ENCODE measurements at regions not wholly inside any gene's neighbourhood (a gene's known extent, or its start where the extent isn't known, plus 50 kb on each side); places are given as distances from the start of the nearest gene placed in this dataset.

- no peaks in the 10 kb centered on the region for H3K27me3 Mint-ChIP-seq
- POLR2A ChIA-PET = interaction anchor here (1.3 to 27.2 kb wide), 4 partner anchors 11 to 170 kb away, joined by 5 to 883 read pairs (median 66); a partner anchor contains a TSS
These were observed 115.0 kb downstream of the HFE start for GRCh38 chr6:26202201-26202611.

GRCh38 chr6:26202811-26203583, 115.8 kb downstream of the HFE start:
- peaks cover 15% of the 10 kb centered on the region for H3K4me1 Mint-ChIP-seq (ENCODE audit: low read depth)
- no peak for DNase-seq
- ChIA-PET POLR2A (interaction anchor here (0.6 to 27.2 kb wide), 10 partner anchors 11 to 1663 kb away, joined by 3 to 883 read pairs (median 22); a partner anchor contains a TSS), CTCF (no interaction called here)
- TF ChIP-seq CTCF (IDR thresholded peaks at IDR 0.05) = no peak
- H3K27ac Mint-ChIP-seq = peak overlapping the region; percentile 70
- intact Hi-C loops (cut with micrococcal nuclease) = no loop called here
- no peaks in the 10 kb centered on the region for H3K27me3 Mint-ChIP-seq
- H3K36me3 Mint-ChIP-seq (ENCODE audit: low read depth) = peaks cover 8% of the 10 kb centered on the region
- ATAC-seq = no peak
- no peaks in the 10 kb centered on the region for H3K9me3 Mint-ChIP-seq
- peak overlapping the region; percentile 38 for H3K4me3 Mint-ChIP-seq

More at GRCh38 chr6:26202201-26202611, 115.0 kb downstream of the HFE start:
- H3K9me3 Mint-ChIP-seq = no peaks in the 10 kb centered on the region
- peak overlapping the region; percentile 42 for H3K27ac Mint-ChIP-seq
- DNase-seq (no peak), ATAC-seq (no peak)
- peaks cover 8% of the 10 kb centered on the region for H3K36me3 Mint-ChIP-seq (ENCODE audit: low read depth)
- peaks cover 15% of the 10 kb centered on the region for H3K4me1 Mint-ChIP-seq (ENCODE audit: low read depth)
- intact Hi-C loops (cut with micrococcal nuclease) = no loop called here
- H3K4me3 Mint-ChIP-seq = no peak overlapping the region
- CTCF ChIA-PET = no interaction called here
- no peak for TF ChIP-seq CTCF (IDR thresholded peaks at IDR 0.05)

- POLR2A ChIA-PET = interaction anchor here (0.6 to 27.2 kb wide), 37 partner anchors 11 to 1662 kb away, joined by 3 to 883 read pairs (median 5); partner anchors contain the start of gene HFE
- intact Hi-C loops (cut with micrococcal nuclease) = loop anchor here (1.0 kb wide), 1 partner anchor 12 kb away; a partner anchor contains a TSS
- H3K36me3 Mint-ChIP-seq (ENCODE audit: low read depth) = peaks cover 4% of the 10 kb centered on the region
- H3K27ac Mint-ChIP-seq = no peak overlapping the region
- TF ChIP-seq CTCF (IDR thresholded peaks at IDR 0.05) = no peak
- ATAC-seq (peak; percentile 75), DNase-seq (peak; percentile 91)
- H3K9me3 Mint-ChIP-seq = no peaks in the 10 kb centered on the region
- no peaks in the 10 kb centered on the region for H3K27me3 Mint-ChIP-seq
- peaks cover 17% of the 10 kb centered on the region for H3K4me1 Mint-ChIP-seq (ENCODE audit: low read depth)
- H3K4me3 Mint-ChIP-seq = no peak overlapping the region
- CTCF ChIA-PET = interaction anchor here (0.7 to 1.6 kb wide), 3 partner anchors 12 to 47 kb away, joined by 3 to 13 read pairs (median 3); a partner anchor contains a TSS
These were observed 117.3 kb downstream of the HFE start for GRCh38 chr6:26204332-26205160.

GRCh38 chr6:26205161-26205624, 118.0 kb downstream of the HFE start:
- POLR2A ChIA-PET = interaction anchor here (0.5 to 27.2 kb wide), 31 partner anchors 10 to 1609 kb away, joined by 3 to 883 read pairs (median 5); partner anchors contain the start of gene HFE
- no peak for TF ChIP-seq CTCF (IDR thresholded peaks at IDR 0.05)
- H3K36me3 Mint-ChIP-seq (ENCODE audit: low read depth) = peaks cover 4% of the 10 kb centered on the region
- CTCF ChIA-PET = interaction anchor here (1.0 to 1.6 kb wide), 3 partner anchors 9 to 48 kb away, joined by 3 to 13 read pairs (median 3); a partner anchor contains a TSS
- intact Hi-C loops (cut with micrococcal nuclease) = loop anchor here (1.0 kb wide), 1 partner anchor 11 kb away; a partner anchor contains a TSS
- ATAC-seq (peak; percentile 56), DNase-seq (peak; percentile 93)
- no peaks in the 10 kb centered on the region for H3K9me3 Mint-ChIP-seq
- H3K27me3 Mint-ChIP-seq = no peaks in the 10 kb centered on the region
- H3K27ac Mint-ChIP-seq = no peak overlapping the region
- H3K4me3 Mint-ChIP-seq = no peak overlapping the region
- H3K4me1 Mint-ChIP-seq (ENCODE audit: low read depth) = peaks cover 13% of the 10 kb centered on the region

Data from activated CD8-positive, alpha-beta T cell treated with anti-CD3 and anti-CD28 coated beads for 36 hours (primary cell).